Liver (tissue), 7 donors: ENCODE measurements at regions not wholly inside any gene's neighbourhood (a gene's known extent, or its start where the extent isn't known, plus 50 kb on each side); places are given as distances from the start of the nearest gene placed in this dataset.

Source experiments
- DNase-seq: peaks from one replicate; pipeline ENCODE4 v3.0.0-alpha.2; 2017; ENCODE audit warnings: low spot score
- H3K27ac ChIP-seq, 2 donors: one replicate each; pipeline ENCODE4 v1.7.0; 2013; ENCODE audit warnings: inconsistent platforms in 2 of 2, low read length in 2 of 2, control low read depth in 1 of 2, low read depth in 1 of 2, mild to moderate bottlenecking in 1 of 2
- H3K27me3 ChIP-seq, 4 donors: one replicate each; pipeline versions ENCODE4 v1.6.1 to v1.7.0; 2013; ENCODE audit warnings: low read length in 3 of 4, inconsistent platforms in 1 of 4, mild to moderate bottlenecking in 1 of 4, moderate library complexity in 1 of 4; ENCODE audit not compliant: control insufficient read depth in 4 of 4, insufficient read depth in 4 of 4
- H3K36me3 ChIP-seq, 4 donors: one replicate each; pipeline versions ENCODE4 v1.6.1 to v1.7.0; 2013; ENCODE audit warnings: low read length in 3 of 4, mild to moderate bottlenecking in 3 of 4, low read depth in 1 of 4, moderate library complexity in 1 of 4; ENCODE audit not compliant: control insufficient read depth in 4 of 4, insufficient read depth in 3 of 4
- H3K4me1 ChIP-seq, 4 donors: one replicate each; pipeline versions ENCODE4 v1.6.1 to v1.7.0; 2013; ENCODE audit warnings: low read length in 3 of 4, mild to moderate bottlenecking in 3 of 4, moderate library complexity in 1 of 4; ENCODE audit not compliant: control insufficient read depth in 4 of 4, insufficient read depth in 4 of 4
- H3K4me3 ChIP-seq, 3 donors: one replicate each; pipeline versions ENCODE4 v1.6.1 to v1.7.0; 2013; ENCODE audit warnings: low read length in 3 of 3, control low read depth in 1 of 3, low read depth in 1 of 3, mild to moderate bottlenecking in 1 of 3
- H3K9ac ChIP-seq, 2 donors: one replicate each; pipeline ENCODE4 v1.7.0; 2013; ENCODE audit warnings: low read length in 2 of 2, mild to moderate bottlenecking in 2 of 2, moderate library complexity in 2 of 2, control low read depth in 1 of 2, low read depth in 1 of 2
- H3K9me3 ChIP-seq, 4 donors: one replicate each; pipeline versions ENCODE4 v1.6.1 to v1.7.0; 2013; ENCODE audit warnings: low read length in 3 of 4; ENCODE audit not compliant: control insufficient read depth in 4 of 4
- ATF3 ChIP-seq: IDR thresholded peaks from 2 replicates; pipeline ENCODE4 v1.6.1; 2016; ENCODE audit warnings: antibody characterized with exemption
- FOXA1 ChIP-seq: IDR thresholded peaks from 2 replicates; pipeline ENCODE4 v1.6.1; 2016; ENCODE audit warnings: antibody characterized with exemption
- GABPA ChIP-seq, 2 donors: IDR thresholded peaks in 1 of 2; conservative IDR thresholded peaks in 1 of 2; 2 replicates each; pipeline ENCODE4 v1.6.1; 2016; ENCODE audit warnings: antibody characterized with exemption in 2 of 2, mild to moderate bottlenecking in 1 of 2, moderate library complexity in 1 of 2
- HNF4A ChIP-seq, 2 donors: conservative IDR thresholded peaks; 2 replicates each; pipeline ENCODE4 v1.6.1; 2016; ENCODE audit warnings: antibody characterized with exemption in 2 of 2, mild to moderate bottlenecking in 2 of 2
- HNF4G ChIP-seq: IDR thresholded peaks from 2 replicates; pipeline ENCODE4 v1.6.1; 2016; ENCODE audit warnings: antibody characterized with exemption
- MAX ChIP-seq: IDR thresholded peaks from 2 replicates; pipeline ENCODE4 v1.6.1; 2016; ENCODE audit warnings: antibody characterized with exemption
- NR2F2 ChIP-seq: IDR thresholded peaks from 2 replicates; pipeline ENCODE4 v1.6.1; 2016; ENCODE audit warnings: antibody characterized with exemption
- RXRA ChIP-seq, 2 donors: IDR thresholded peaks; 2 replicates each; pipeline ENCODE4 v1.6.1; 2017 to 2018; ENCODE audit warnings: antibody characterized with exemption in 2 of 2, mild to moderate bottlenecking in 1 of 2
- TAF1 ChIP-seq: conservative IDR thresholded peaks from 2 replicates; pipeline ENCODE4 v1.6.1; 2016; ENCODE audit warnings: antibody characterized with exemption, mild to moderate bottlenecking
- YY1 ChIP-seq: IDR thresholded peaks from 2 replicates; pipeline ENCODE4 v1.6.1; 2016; ENCODE audit warnings: antibody characterized with exemption, mild to moderate bottlenecking
- WGBS: extraction: QIAGEN DNeasy Blood & Tissue Kit; methylation state at CpG from one replicate; pipeline ENCODE4 v1.1.7; 2013; 5-methylcytosine and 5-hydroxymethylcytosine counted together
- TF ChIP-seq, protein P1 (sequence below): IDR thresholded peaks from 2 replicates; pipeline ENCODE4 v1.6.1; 2016; ENCODE audit warnings: antibody characterized with exemption, mild to moderate bottlenecking
- donor health status: healthy.
- donor health status: healthy.
- donor health status: healthy.
- donor health status: healthy.

- no peak for DNase-seq
Observed at GRCh38 chr22:47859881-47860525, 1097.6 kb downstream of the TBC1D22A start.

DNA sequence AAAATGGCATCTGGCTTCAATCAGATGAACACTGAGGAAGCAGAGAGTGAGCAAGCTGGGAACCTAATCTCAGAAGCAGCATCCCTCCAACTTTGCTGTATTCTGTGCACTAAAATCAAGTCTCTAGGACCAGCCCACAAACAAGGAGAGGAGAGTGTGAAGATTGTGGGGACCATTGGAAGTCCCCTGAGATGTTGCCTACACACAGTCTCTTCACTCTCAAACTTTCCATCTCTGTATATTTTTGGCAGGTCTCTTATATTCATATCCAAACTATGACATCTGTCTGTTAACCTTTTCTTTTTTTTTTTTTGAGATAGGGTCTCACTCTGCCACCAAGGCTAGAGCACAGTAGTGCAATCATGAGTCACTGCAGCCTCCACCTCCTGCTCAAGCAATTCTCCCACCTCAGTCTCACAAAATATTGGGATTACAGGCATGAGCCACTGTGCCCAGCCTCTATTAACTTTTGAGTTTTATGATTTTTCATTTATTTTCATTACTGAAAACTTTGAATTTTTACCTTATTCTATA is 1096.4 kb downstream of the TBC1D22A start:
- Histone ChIP-seq H3K9ac (no peak overlapping the region), H3K27ac (no peak overlapping the region), H3K4me1 (no peaks in the 10 kb centered on the region), H3K4me3 (no peak overlapping the region), H3K9me3 (peaks cover 0 to 2% (median 0%) of the 10 kb centered on the region in 4 donors), H3K27me3 (peaks cover 0 to 8% (median 3%) of the 10 kb centered on the region in 4 donors), H3K36me3 (no peaks in the 10 kb centered on the region)
- no peak for DNase-seq
- TF ChIP-seq FOXA1 = no peak

More at GRCh38 chr22:47859881-47860525, 1097.6 kb downstream of the TBC1D22A start:
- H3K4me1 ChIP-seq = no peaks in the 10 kb centered on the region
- H3K9me3 ChIP-seq = peaks cover 0 to 2% (median 0%) of the 10 kb centered on the region in 4 donors
- 71% methylated on average over 7 of the region's 7 CpGs for WGBS
- H3K36me3 ChIP-seq = no peaks in the 10 kb centered on the region
- TF ChIP-seq TAF1 (no peak), MAX (no peak), HNF4G (no peak), HNF4A (conservative IDR thresholded peaks at IDR 0.05) (no peak), YY1 (no peak), RXRA (IDR thresholded peaks at IDR 0.05) (no peak), NR2F2 (no peak), FOXA1 (no peak), ATF3 (no peak)
- H3K27ac ChIP-seq = no peak overlapping the region
- H3K4me3 ChIP-seq = no peak overlapping the region
- H3K9ac ChIP-seq = no peak overlapping the region
- H3K27me3 ChIP-seq = peaks cover 0 to 8% (median 3%) of the 10 kb centered on the region in 4 donors

GRCh38 chr22:47854680-47855079 is 1092.2 kb downstream of the TBC1D22A start:
- TF ChIP-seq HNF4A (conservative IDR thresholded peaks at IDR 0.05) = no peak
- TF ChIP-seq ATF3 = no peak
- no peak for TF ChIP-seq MAX
- TF ChIP-seq, protein P1, sequence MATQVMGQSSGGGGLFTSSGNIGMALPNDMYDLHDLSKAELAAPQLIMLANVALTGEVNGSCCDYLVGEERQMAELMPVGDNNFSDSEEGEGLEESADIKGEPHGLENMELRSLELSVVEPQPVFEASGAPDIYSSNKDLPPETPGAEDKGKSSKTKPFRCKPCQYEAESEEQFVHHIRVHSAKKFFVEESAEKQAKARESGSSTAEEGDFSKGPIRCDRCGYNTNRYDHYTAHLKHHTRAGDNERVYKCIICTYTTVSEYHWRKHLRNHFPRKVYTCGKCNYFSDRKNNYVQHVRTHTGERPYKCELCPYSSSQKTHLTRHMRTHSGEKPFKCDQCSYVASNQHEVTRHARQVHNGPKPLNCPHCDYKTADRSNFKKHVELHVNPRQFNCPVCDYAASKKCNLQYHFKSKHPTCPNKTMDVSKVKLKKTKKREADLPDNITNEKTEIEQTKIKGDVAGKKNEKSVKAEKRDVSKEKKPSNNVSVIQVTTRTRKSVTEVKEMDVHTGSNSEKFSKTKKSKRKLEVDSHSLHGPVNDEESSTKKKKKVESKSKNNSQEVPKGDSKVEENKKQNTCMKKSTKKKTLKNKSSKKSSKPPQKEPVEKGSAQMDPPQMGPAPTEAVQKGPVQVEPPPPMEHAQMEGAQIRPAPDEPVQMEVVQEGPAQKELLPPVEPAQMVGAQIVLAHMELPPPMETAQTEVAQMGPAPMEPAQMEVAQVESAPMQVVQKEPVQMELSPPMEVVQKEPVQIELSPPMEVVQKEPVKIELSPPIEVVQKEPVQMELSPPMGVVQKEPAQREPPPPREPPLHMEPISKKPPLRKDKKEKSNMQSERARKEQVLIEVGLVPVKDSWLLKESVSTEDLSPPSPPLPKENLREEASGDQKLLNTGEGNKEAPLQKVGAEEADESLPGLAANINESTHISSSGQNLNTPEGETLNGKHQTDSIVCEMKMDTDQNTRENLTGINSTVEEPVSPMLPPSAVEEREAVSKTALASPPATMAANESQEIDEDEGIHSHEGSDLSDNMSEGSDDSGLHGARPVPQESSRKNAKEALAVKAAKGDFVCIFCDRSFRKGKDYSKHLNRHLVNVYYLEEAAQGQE = no peak
- TF ChIP-seq GABPA (IDR thresholded peaks at IDR 0.05 in 1 of 2, conservative IDR thresholded peaks at IDR 0.05 in 1 of 2) = no peak
- no peak overlapping the region for H3K27ac ChIP-seq
- H3K36me3 ChIP-seq = no peaks in the 10 kb centered on the region
- H3K27me3 ChIP-seq = no peaks in the 10 kb centered on the region
- no peaks in the 10 kb centered on the region for H3K4me1 ChIP-seq
- H3K9me3 ChIP-seq = peaks cover 0 to 2% (median 0%) of the 10 kb centered on the region in 4 donors
- no peak for DNase-seq
- 75% methylated on average over 4 of the region's 4 CpGs for WGBS
- no peak overlapping the region for H3K9ac ChIP-seq
- H3K4me3 ChIP-seq = no peak overlapping the region
